AG04449 (cell line): ENCODE measurements at regions not wholly inside any gene's neighbourhood (a gene's known extent, or its start where the extent isn't known, plus 50 kb on each side); places are given as distances from the start of the nearest gene placed in this dataset.

ENCODE experiments used
- CTCF ChIA-PET: fragments of 350-600 bp; formaldehyde crosslinking; extraction: SDS; loops from one replicate; lab custom pipeline; 2021; ENCODE audit warnings: antibody characterized with exemption; lab: Yijun Ruan, JAX
- POLR2A ChIA-PET: fragments of 400-600, 350-600 bp; formaldehyde crosslinking; extraction: SDS; loops from one replicate; lab custom pipeline; 2020; ENCODE audit warnings: antibody characterized with exemption, inconsistent platforms; lab: Yijun Ruan, JAX
- DNase-seq: peaks from one replicate; pipeline ENCODE4 v3.0.0-alpha.2; 2010; ENCODE audit warnings: low read depth, low spot score
- H3K4me3 ChIP-seq: 2 replicates; pipeline ENCODE4 v1.5.1; 2011; ENCODE audit warnings: low read depth, mild to moderate bottlenecking, control low read depth, low read length
- CTCF ChIP-seq: IDR thresholded peaks from one replicate; pipeline ENCODE4 v1.5.1; 2011; ENCODE audit warnings: mild to moderate bottlenecking, moderate library complexity, low read length, control low read depth, inconsistent platforms; ENCODE audit not compliant: insufficient read depth; ENCODE audit errors: missing control alignments

GRCh38 chr12:73445658-73446324, 1091.8 kb upstream of the ATXN7L3B start:
- POLR2A ChIA-PET: no interaction called here
- CTCF ChIA-PET: no interaction called here
- no peak overlapping the region for H3K4me3 ChIP-seq
- DNase-seq: no peak
- TF ChIP-seq CTCF: no peak

GRCh38 chr12:73452672-73453469, 1084.8 kb upstream of the ATXN7L3B start:
- no peak overlapping the region for H3K4me3 ChIP-seq
- ChIA-PET POLR2A (no interaction called here), CTCF (no interaction called here)
- TF ChIP-seq CTCF: no peak
- no peak for DNase-seq

GRCh38 chr12:73460212-73460611, 1077.4 kb upstream of the ATXN7L3B start:
- POLR2A ChIA-PET: no interaction called here
- no peak for DNase-seq
- CTCF ChIA-PET: no interaction called here
- no peak overlapping the region for H3K4me3 ChIP-seq
- no peak for TF ChIP-seq CTCF

GRCh38 chr12:73465106-73465505, 1072.5 kb upstream of the ATXN7L3B start:
- DNase-seq: no peak
- POLR2A ChIA-PET: no interaction called here
- CTCF ChIA-PET: no interaction called here
- no peak overlapping the region for H3K4me3 ChIP-seq
- no peak for TF ChIP-seq CTCF

- ChIA-PET CTCF (no interaction called here), POLR2A (no interaction called here)
- no peak for DNase-seq
- H3K4me3 ChIP-seq: no peak overlapping the region
- no peak for TF ChIP-seq CTCF
These were observed 1051.4 kb upstream of the ATXN7L3B start for GRCh38 chr12:73486256-73486655.

- ChIA-PET POLR2A (no interaction called here), CTCF (no interaction called here)
- H3K4me3 ChIP-seq: no peak overlapping the region
- TF ChIP-seq CTCF: no peak
- no peak for DNase-seq
These were observed 1031.0 kb upstream of the ATXN7L3B start for GRCh38 chr12:73506611-73507010.
